ENCODE measurements at regions not wholly inside any gene's neighbourhood (a gene's known extent, or its start where the extent isn't known, plus 50 kb on each side); places are given as distances from the start of the nearest gene placed in this dataset.

DNA sequence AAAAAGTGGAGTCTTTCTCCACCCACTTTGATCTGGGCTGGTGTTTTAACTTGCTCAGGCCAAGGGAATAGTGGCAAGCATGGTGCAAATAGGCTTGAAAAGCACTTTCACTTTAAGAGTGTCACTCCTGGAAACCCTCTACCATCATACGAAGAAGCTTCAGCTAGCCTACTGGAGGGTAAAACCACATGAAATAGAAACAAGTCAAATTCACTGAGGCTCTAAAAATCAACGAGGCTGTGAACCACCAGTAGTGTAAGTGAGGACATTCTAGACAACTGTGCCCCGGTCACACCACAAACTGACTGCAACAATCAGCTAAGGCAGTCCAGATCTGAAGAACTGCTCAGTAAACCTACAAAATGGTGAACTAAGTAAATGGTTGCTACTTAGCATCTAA is 2366.3 kb upstream of the C9orf72 start:
- TF ChIP-seq POLR2A (IDR thresholded peaks at IDR 0.05) = no peak
- TF ChIP-seq, protein P1, sequence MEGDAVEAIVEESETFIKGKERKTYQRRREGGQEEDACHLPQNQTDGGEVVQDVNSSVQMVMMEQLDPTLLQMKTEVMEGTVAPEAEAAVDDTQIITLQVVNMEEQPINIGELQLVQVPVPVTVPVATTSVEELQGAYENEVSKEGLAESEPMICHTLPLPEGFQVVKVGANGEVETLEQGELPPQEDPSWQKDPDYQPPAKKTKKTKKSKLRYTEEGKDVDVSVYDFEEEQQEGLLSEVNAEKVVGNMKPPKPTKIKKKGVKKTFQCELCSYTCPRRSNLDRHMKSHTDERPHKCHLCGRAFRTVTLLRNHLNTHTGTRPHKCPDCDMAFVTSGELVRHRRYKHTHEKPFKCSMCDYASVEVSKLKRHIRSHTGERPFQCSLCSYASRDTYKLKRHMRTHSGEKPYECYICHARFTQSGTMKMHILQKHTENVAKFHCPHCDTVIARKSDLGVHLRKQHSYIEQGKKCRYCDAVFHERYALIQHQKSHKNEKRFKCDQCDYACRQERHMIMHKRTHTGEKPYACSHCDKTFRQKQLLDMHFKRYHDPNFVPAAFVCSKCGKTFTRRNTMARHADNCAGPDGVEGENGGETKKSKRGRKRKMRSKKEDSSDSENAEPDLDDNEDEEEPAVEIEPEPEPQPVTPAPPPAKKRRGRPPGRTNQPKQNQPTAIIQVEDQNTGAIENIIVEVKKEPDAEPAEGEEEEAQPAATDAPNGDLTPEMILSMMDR (IDR thresholded peaks at IDR 0.05) = no peak

Measured in right lobe of liver (tissue), 4 donors.